Endothelial cell of umbilical vein (primary cell): ENCODE measurements at regions not wholly inside any gene's neighbourhood (a gene's known extent, or its start where the extent isn't known, plus 50 kb on each side); places are given as distances from the start of the nearest gene placed in this dataset.

ENCODE experiments used
- BruUV-seq: library from RNA; stranded (reverse); fragments of 400-500 nt; replicated peaks from 2 replicates; lab custom pipeline; 2021; lab: Mats Ljungman, UMichigan
- CTCF ChIA-PET: fragments of 300-600, 350-600 bp; sonication (Branson Sonifier 250); formaldehyde crosslinking; loops from one replicate; lab custom pipeline; 2021; ENCODE audit warnings: antibody characterized with exemption, inconsistent platforms; lab: Charles Lee
- POLR2A ChIA-PET: fragments of 300-600, 350-600 bp; sonication (Branson Sonifier 250); formaldehyde crosslinking; loops from one replicate; lab custom pipeline; 2021; ENCODE audit warnings: antibody characterized with exemption, inconsistent platforms; lab: Charles Lee
- DNase-seq: peaks from one replicate; pipeline ENCODE4 v3.0.0-alpha.2; 2011; ENCODE audit warnings: low read depth, low spot score
- FAIRE-seq: peaks from 2 replicates; lab custom pipeline; 2011; peaks lifted over from hg19 to GRCh38; lab: Jason Lieb, UNC
- H2AFZ ChIP-seq: 2 replicates; pipeline ENCODE4 v1.6.0; 2012; ENCODE audit warnings: low read depth, low read length, control low read depth, inconsistent platforms
- H3K27ac ChIP-seq: 2 replicates; pipeline ENCODE4 v1.5.1; 2011; ENCODE audit warnings: low read depth, mild to moderate bottlenecking, control low read depth, low read length, moderate library complexity; ENCODE audit not compliant: insufficient read depth
- H3K27me3 ChIP-seq, 2 experiments: 2 replicates each; pipeline versions ENCODE4 v1.6.0 to v1.6.1; 2011; ENCODE audit warnings: low read length in 2 of 2, mixed read lengths in 1 of 2; ENCODE audit not compliant: control insufficient read depth in 2 of 2, insufficient read depth in 2 of 2
- H3K36me3 ChIP-seq, 2 experiments: 2 replicates in 1 of 2; 3 replicates in 1 of 2; pipeline ENCODE4 v1.5.1; 2011; ENCODE audit warnings: low read length in 2 of 2, mild to moderate bottlenecking in 1 of 2, moderate library complexity in 1 of 2; ENCODE audit not compliant: control insufficient read depth in 2 of 2, insufficient read depth in 2 of 2; ENCODE audit errors: extremely low read depth in 1 of 2
- H3K4me1 ChIP-seq: 3 replicates; pipeline ENCODE4 v1.5.1; 2011; ENCODE audit warnings: mild to moderate bottlenecking, low read length; ENCODE audit not compliant: control insufficient read depth, insufficient read depth; ENCODE audit errors: extremely low read depth
- H3K4me2 ChIP-seq: 2 replicates; pipeline ENCODE4 v1.6.1; 2011; ENCODE audit warnings: low read length, control low read depth, mixed read lengths; ENCODE audit not compliant: insufficient read depth
- H3K4me3 ChIP-seq, 3 experiments: fragments of 200-600 bp in 1 of 3; sonication (generic), shearing (Covaris generic) in 1 of 3; replicated peaks in 1 of 3; 2 replicates each; pipeline ENCODE4 v1.5.1; 2011 to 2016; ENCODE audit warnings: control low read depth in 3 of 3, low read length in 3 of 3, mild to moderate bottlenecking in 2 of 3, inconsistent platforms in 1 of 3, low read depth in 1 of 3, moderate library complexity in 1 of 3; ENCODE audit not compliant: insufficient read depth in 1 of 3
- H3K79me2 ChIP-seq: 2 replicates; pipeline ENCODE4 v1.6.0; 2012; ENCODE audit warnings: low read length, inconsistent platforms; ENCODE audit not compliant: control insufficient read depth, insufficient read depth
- H3K9ac ChIP-seq: replicated peaks from 2 replicates; pipeline ENCODE3; 2011; ENCODE audit warnings: low read length, control low read depth; ENCODE audit not compliant: insufficient read depth; ENCODE audit errors: extremely low read depth
- H3K9me1 ChIP-seq: replicated peaks from 3 replicates; pipeline ENCODE4 v1.6.0; 2011; ENCODE audit warnings: mild to moderate bottlenecking, low read length; ENCODE audit not compliant: control insufficient read depth, insufficient read depth; ENCODE audit errors: extremely low read depth
- H3K9me3 ChIP-seq: replicated peaks from 2 replicates; pipeline ENCODE4 v1.5.1; 2012; ENCODE audit warnings: low read length, inconsistent platforms; ENCODE audit not compliant: control insufficient read depth, insufficient read depth
- H4K20me1 ChIP-seq: replicated peaks from 2 replicates; pipeline ENCODE3; 2011; ENCODE audit warnings: mild to moderate bottlenecking, low read length; ENCODE audit not compliant: control insufficient read depth, insufficient read depth; ENCODE audit errors: extremely low read depth
- EZH2 ChIP-seq: IDR thresholded peaks from 2 replicates; pipeline ENCODE4 v1.6.1; 2012; ENCODE audit warnings: borderline replicate concordance, low read depth, mild to moderate bottlenecking, moderate library complexity, low read length, inconsistent platforms; ENCODE audit not compliant: severe bottlenecking
- FOS ChIP-seq: IDR thresholded peaks from 2 replicates; pipeline ENCODE4 v1.6.1; 2011; ENCODE audit warnings: mild to moderate bottlenecking, low read length, moderate library complexity, borderline replicate concordance; ENCODE audit not compliant: insufficient read depth
- GATA2 ChIP-seq: IDR thresholded peaks from 2 replicates; pipeline ENCODE4 v1.7.0; 2011; ENCODE audit warnings: low read depth, mild to moderate bottlenecking, moderate library complexity, mixed read lengths, low read length; ENCODE audit not compliant: insufficient read length, insufficient read depth
- JUN ChIP-seq: IDR thresholded peaks from 2 replicates; pipeline ENCODE4 v1.6.1; 2011; ENCODE audit warnings: borderline replicate concordance, low read depth; ENCODE audit not compliant: insufficient read length, insufficient read depth
- MAX ChIP-seq: IDR thresholded peaks from 2 replicates; pipeline ENCODE4 v1.6.1; 2011; ENCODE audit not compliant: insufficient read depth, insufficient read length
- MYC ChIP-seq: IDR thresholded peaks from one replicate; pipeline ENCODE4 v1.6.1; 2011; ENCODE audit warnings: mild to moderate bottlenecking, low read depth, low read length
- POLR2A ChIP-seq: IDR thresholded peaks from 2 replicates; pipeline ENCODE4 v1.6.1; 2012; ENCODE audit warnings: low read depth, mild to moderate bottlenecking, control low read depth, low read length
- POLR2AphosphoS5 ChIP-seq: IDR thresholded peaks from 2 replicates; pipeline ENCODE4 v1.6.1; 2012; ENCODE audit warnings: low read depth, mild to moderate bottlenecking, control low read depth, low read length, moderate library complexity; ENCODE audit not compliant: insufficient read depth
- dilution Hi-C: fragments of 300-500 bp; cut with MboI; formaldehyde crosslinking; loops from one replicate; pipeline ENCODE4 v1.15.0; 2019; ENCODE audit warnings: low sequenced_read_pairs; ENCODE audit not compliant: extremely low pct_ligation_motif_present
- intact Hi-C: fragments of 100-400 bp; cut with micrococcal nuclease; formaldehyde crosslinking; loops from one replicate; pipeline ENCODE4 v1.10.0; 2022
- TF ChIP-seq, protein P1 (sequence below), 2 donors: IDR thresholded peaks; 1 replicate in 1 of 2; 2 replicates in 1 of 2; pipeline ENCODE4 v1.5.1; 2011; ENCODE audit warnings: low read length in 2 of 2, mild to moderate bottlenecking in 2 of 2, moderate library complexity in 2 of 2, control low read depth in 1 of 2, inconsistent platforms in 1 of 2, low read depth in 1 of 2; ENCODE audit not compliant: insufficient read depth in 1 of 2; ENCODE audit errors: extremely low read depth in 1 of 2

- dilution Hi-C loops (no loop called here), intact Hi-C loops (no loop called here)
- H3K4me2 ChIP-seq: no peak overlapping the region
- H3K36me3 ChIP-seq: no peaks in the 10 kb centered on the region
- ChIA-PET CTCF (no interaction called here), POLR2A (no interaction called here)
- H3K9me3 ChIP-seq: no peaks in the 10 kb centered on the region
- no peak for FAIRE-seq
- H3K4me3 ChIP-seq: no peak overlapping the region
- no TSS peak for BruUV-seq
- no peak overlapping the region for H3K27ac ChIP-seq
- no peak overlapping the region for H3K9ac ChIP-seq
- no peak for DNase-seq
- TF ChIP-seq POLR2A: no peak
- TF ChIP-seq MAX: no peak
- no peak for TF ChIP-seq FOS
- no peak for TF ChIP-seq EZH2
- no peak for TF ChIP-seq MYC
- no peak for TF ChIP-seq POLR2AphosphoS5
- no peak for TF ChIP-seq JUN
- TF ChIP-seq GATA2: no peak
- H3K27me3 ChIP-seq: no peaks in the 10 kb centered on the region
- no peaks in the 10 kb centered on the region for H3K4me1 ChIP-seq
- H3K79me2 ChIP-seq: no peaks in the 10 kb centered on the region
- H4K20me1 ChIP-seq: no peaks in the 10 kb centered on the region
- no peaks in the 10 kb centered on the region for H3K9me1 ChIP-seq
- H2AFZ ChIP-seq: no peak overlapping the region
These were observed 434.8 kb downstream of the ANKRD50 start for GRCh38 chr4:124277691-124278090.

GRCh38 chr4:124278477-124278876 lies 434.1 kb downstream of the ANKRD50 start:
- no peaks in the 10 kb centered on the region for H3K36me3 ChIP-seq
- no peaks in the 10 kb centered on the region for H4K20me1 ChIP-seq
- TF ChIP-seq, protein P1, sequence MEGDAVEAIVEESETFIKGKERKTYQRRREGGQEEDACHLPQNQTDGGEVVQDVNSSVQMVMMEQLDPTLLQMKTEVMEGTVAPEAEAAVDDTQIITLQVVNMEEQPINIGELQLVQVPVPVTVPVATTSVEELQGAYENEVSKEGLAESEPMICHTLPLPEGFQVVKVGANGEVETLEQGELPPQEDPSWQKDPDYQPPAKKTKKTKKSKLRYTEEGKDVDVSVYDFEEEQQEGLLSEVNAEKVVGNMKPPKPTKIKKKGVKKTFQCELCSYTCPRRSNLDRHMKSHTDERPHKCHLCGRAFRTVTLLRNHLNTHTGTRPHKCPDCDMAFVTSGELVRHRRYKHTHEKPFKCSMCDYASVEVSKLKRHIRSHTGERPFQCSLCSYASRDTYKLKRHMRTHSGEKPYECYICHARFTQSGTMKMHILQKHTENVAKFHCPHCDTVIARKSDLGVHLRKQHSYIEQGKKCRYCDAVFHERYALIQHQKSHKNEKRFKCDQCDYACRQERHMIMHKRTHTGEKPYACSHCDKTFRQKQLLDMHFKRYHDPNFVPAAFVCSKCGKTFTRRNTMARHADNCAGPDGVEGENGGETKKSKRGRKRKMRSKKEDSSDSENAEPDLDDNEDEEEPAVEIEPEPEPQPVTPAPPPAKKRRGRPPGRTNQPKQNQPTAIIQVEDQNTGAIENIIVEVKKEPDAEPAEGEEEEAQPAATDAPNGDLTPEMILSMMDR (IDR thresholded peaks at IDR 0.05; ENCODE audit: extremely low read depth in 1 of 2, insufficient read depth in 1 of 2, low read depth in 1 of 2, low read length in 2 of 2): no peak
- TF ChIP-seq MAX: no peak
- FAIRE-seq: no peak
- no peaks in the 10 kb centered on the region for H3K4me1 ChIP-seq
- ChIA-PET CTCF (no interaction called here), POLR2A (no interaction called here)
- no peaks in the 10 kb centered on the region for H3K9me3 ChIP-seq
- intact Hi-C loops: no loop called here
- no peak overlapping the region for H3K4me2 ChIP-seq
- H3K27me3 ChIP-seq: no peaks in the 10 kb centered on the region
- BruUV-seq: no TSS peak
- no peaks in the 10 kb centered on the region for H3K79me2 ChIP-seq
- no peak overlapping the region for H2AFZ ChIP-seq
- no peak overlapping the region for H3K27ac ChIP-seq
- H3K9me1 ChIP-seq: no peaks in the 10 kb centered on the region
- H3K9ac ChIP-seq: no peak overlapping the region
- DNase-seq: no peak
- H3K4me3 ChIP-seq: no peak overlapping the region
- dilution Hi-C loops: no loop called here
